ENCODE measurements at regions not wholly inside any gene's neighbourhood (a gene's known extent, or its start where the extent isn't known, plus 50 kb on each side); places are given as distances from the start of the nearest gene placed in this dataset.
"Not testable (repeated sequence)": the region's sequence is repeated elsewhere in the genome, so short reads cannot be mapped to it uniquely, and the experiment has no call there.

- FAIRE-seq, result no peak
- Histone ChIP-seq H3K36me3 (ENCODE audit: insufficient read depth, low read length) (no peaks in the 10 kb centered on the region), H3K9ac (ENCODE audit: low read length) (no peak overlapping the region), H3K4me3 (ENCODE audit: insufficient read depth, low read depth, low read length) (no peak overlapping the region), H3K4me1 (ENCODE audit: insufficient read depth, low read length) (no peaks in the 10 kb centered on the region), H4K20me1 (ENCODE audit: insufficient read depth, low read length) (no peaks in the 10 kb centered on the region), H3K79me2 (ENCODE audit: insufficient read depth, low read length) (no peaks in the 10 kb centered on the region), H3K27ac (ENCODE audit: low read depth, low read length) (no peak overlapping the region), H3K27me3 (ENCODE audit: insufficient read depth, low read length) (no peaks in the 10 kb centered on the region), H2AFZ (ENCODE audit: low read depth, low read length) (no peak overlapping the region), H3K4me2 (ENCODE audit: low read length) (no peak overlapping the region), H3K9me3 (ENCODE audit: insufficient read depth, low read depth, low read length) (no peaks in the 10 kb centered on the region)
- Mint-ChIP-seq H3K27me3 (ENCODE audit: low read depth, unreplicated experiment) (peaks cover 2% of the 10 kb centered on the region), H3K9me3 (ENCODE audit: unreplicated experiment) (no peaks in the 10 kb centered on the region), H3K4me1 (ENCODE audit: low read depth, unreplicated experiment) (no peaks in the 10 kb centered on the region), H3K27ac (ENCODE audit: unreplicated experiment) (no peak overlapping the region), H3K4me3 (ENCODE audit: unreplicated experiment) (no peak overlapping the region), H3K36me3 (ENCODE audit: low read depth, unreplicated experiment) (no peaks in the 10 kb centered on the region)
- no peak for TF ChIP-seq EZH2 (IDR thresholded peaks at IDR 0.05; ENCODE audit: insufficient read depth, low read length)
- TF ChIP-seq, protein P1, sequence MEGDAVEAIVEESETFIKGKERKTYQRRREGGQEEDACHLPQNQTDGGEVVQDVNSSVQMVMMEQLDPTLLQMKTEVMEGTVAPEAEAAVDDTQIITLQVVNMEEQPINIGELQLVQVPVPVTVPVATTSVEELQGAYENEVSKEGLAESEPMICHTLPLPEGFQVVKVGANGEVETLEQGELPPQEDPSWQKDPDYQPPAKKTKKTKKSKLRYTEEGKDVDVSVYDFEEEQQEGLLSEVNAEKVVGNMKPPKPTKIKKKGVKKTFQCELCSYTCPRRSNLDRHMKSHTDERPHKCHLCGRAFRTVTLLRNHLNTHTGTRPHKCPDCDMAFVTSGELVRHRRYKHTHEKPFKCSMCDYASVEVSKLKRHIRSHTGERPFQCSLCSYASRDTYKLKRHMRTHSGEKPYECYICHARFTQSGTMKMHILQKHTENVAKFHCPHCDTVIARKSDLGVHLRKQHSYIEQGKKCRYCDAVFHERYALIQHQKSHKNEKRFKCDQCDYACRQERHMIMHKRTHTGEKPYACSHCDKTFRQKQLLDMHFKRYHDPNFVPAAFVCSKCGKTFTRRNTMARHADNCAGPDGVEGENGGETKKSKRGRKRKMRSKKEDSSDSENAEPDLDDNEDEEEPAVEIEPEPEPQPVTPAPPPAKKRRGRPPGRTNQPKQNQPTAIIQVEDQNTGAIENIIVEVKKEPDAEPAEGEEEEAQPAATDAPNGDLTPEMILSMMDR (IDR thresholded peaks at IDR 0.05; ENCODE audit: insufficient read depth, low read depth, low read length), result no peak
- DNase-seq (ENCODE audit: low read depth), result no peak
Measured at GRCh38 chr2:196516564-196516963, 123.0 kb upstream of the CCDC150 start.

GRCh38 chr2:196520605-196521004 is 118.9 kb upstream of the CCDC150 start:
- FAIRE-seq, result no peak
- no peak for TF ChIP-seq EZH2 (IDR thresholded peaks at IDR 0.05; ENCODE audit: insufficient read depth, low read length)
- TF ChIP-seq, protein P1 (IDR thresholded peaks at IDR 0.05; ENCODE audit: insufficient read depth, low read depth, low read length), result no peak
- H4K20me1 ChIP-seq (ENCODE audit: insufficient read depth, low read length), result no peaks in the 10 kb centered on the region
- no peaks in the 10 kb centered on the region for H3K27me3 ChIP-seq (ENCODE audit: insufficient read depth, low read length)
- no peak for DNase-seq (ENCODE audit: low read depth)
- H3K4me3 ChIP-seq (ENCODE audit: insufficient read depth, low read depth, low read length), result no peak overlapping the region
- peaks cover 2% of the 10 kb centered on the region for H3K27me3 Mint-ChIP-seq (ENCODE audit: low read depth, unreplicated experiment)
- no peak overlapping the region for H3K4me2 ChIP-seq (ENCODE audit: low read length)
- H2AFZ ChIP-seq (ENCODE audit: low read depth, low read length), result no peak overlapping the region
- no peak overlapping the region for H3K4me3 Mint-ChIP-seq (ENCODE audit: unreplicated experiment)
- H3K36me3 Mint-ChIP-seq (ENCODE audit: low read depth, unreplicated experiment), result no peaks in the 10 kb centered on the region
- H3K9me3 Mint-ChIP-seq (ENCODE audit: unreplicated experiment), result no peaks in the 10 kb centered on the region
- H3K9me3 ChIP-seq (ENCODE audit: insufficient read depth, low read depth, low read length), result no peaks in the 10 kb centered on the region
- H3K79me2 ChIP-seq (ENCODE audit: insufficient read depth, low read length), result no peaks in the 10 kb centered on the region
- H3K27ac ChIP-seq (ENCODE audit: low read depth, low read length), result no peak overlapping the region
- H3K4me1 Mint-ChIP-seq (ENCODE audit: low read depth, unreplicated experiment), result no peaks in the 10 kb centered on the region
- no peaks in the 10 kb centered on the region for H3K4me1 ChIP-seq (ENCODE audit: insufficient read depth, low read length)
- no peak overlapping the region for H3K9ac ChIP-seq (ENCODE audit: low read length)
- H3K36me3 ChIP-seq (ENCODE audit: insufficient read depth, low read length), result no peaks in the 10 kb centered on the region
- no peak overlapping the region for H3K27ac Mint-ChIP-seq (ENCODE audit: unreplicated experiment)

DNA sequence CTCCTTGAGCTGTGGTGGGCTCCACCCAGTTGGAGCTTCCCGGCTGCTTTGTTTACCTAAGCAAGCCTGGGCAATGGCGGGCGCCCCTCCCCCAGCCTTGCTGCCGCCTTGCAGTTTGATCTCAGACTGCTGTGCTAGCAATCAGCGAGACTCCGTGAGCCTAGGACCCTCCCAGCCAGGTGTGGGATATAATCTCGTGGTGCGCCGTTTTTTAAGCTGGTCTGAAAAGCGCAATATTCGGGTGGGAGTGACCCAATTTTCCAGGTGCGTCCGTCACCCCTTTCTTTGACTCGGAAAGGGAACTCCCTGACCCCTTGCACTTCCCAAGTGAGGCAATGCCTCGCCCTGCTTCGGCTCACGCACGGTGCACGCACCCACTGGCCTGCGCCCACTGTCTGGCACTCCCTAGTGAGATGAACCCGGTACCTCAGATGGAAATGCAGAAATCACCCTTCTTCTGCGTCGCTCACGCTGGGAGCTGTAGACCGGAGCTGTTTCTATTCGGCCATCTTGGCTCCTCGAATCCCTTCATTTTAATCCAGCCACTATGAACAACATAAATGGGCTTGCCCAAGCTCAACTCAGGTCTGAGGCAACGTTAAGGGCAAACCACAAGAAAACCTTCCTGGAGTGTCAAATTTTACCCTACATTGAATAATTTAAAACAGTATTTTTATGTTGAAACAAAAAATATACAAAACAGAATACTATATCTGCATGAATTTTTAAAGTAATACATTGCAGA is 112.4 kb upstream of the CCDC150 start:
- not testable (repeated sequence) for H3K9ac ChIP-seq (ENCODE audit: low read length); DNase-seq (ENCODE audit: low read depth); H3K27ac Mint-ChIP-seq (ENCODE audit: unreplicated experiment); H4K20me1 ChIP-seq (ENCODE audit: insufficient read depth, low read length); H3K4me3 Mint-ChIP-seq (ENCODE audit: unreplicated experiment); H3K36me3 ChIP-seq (ENCODE audit: insufficient read depth, low read length); H3K4me3 ChIP-seq (ENCODE audit: insufficient read depth, low read depth, low read length); H3K9me3 ChIP-seq (ENCODE audit: insufficient read depth, low read depth, low read length); FAIRE-seq; H3K9me3 Mint-ChIP-seq (ENCODE audit: unreplicated experiment); H3K4me1 ChIP-seq (ENCODE audit: insufficient read depth, low read length); H3K4me1 Mint-ChIP-seq (ENCODE audit: low read depth, unreplicated experiment); H3K4me2 ChIP-seq (ENCODE audit: low read length); H3K27me3 ChIP-seq (ENCODE audit: insufficient read depth, low read length); H3K27ac ChIP-seq (ENCODE audit: low read depth, low read length); H3K36me3 Mint-ChIP-seq (ENCODE audit: low read depth, unreplicated experiment); H3K27me3 Mint-ChIP-seq (ENCODE audit: low read depth, unreplicated experiment); H2AFZ ChIP-seq (ENCODE audit: low read depth, low read length); H3K79me2 ChIP-seq (ENCODE audit: insufficient read depth, low read length)
